Smooth muscle cell (in vitro differentiated cells): ENCODE measurements at regions not wholly inside any gene's neighbourhood (a gene's known extent, or its start where the extent isn't known, plus 50 kb on each side); places are given as distances from the start of the nearest gene placed in this dataset.
"Not testable (repeated sequence)": the region's sequence is repeated elsewhere in the genome, so short reads cannot be mapped to it uniquely, and the experiment has no call there.

ENCODE experiments used
- DNase-seq: peaks from one replicate; lab custom pipeline; 2025; ENCODE audit not compliant: unreplicated experiment; lab: John Stamatoyannopoulos, UW
- H2AFZ ChIP-seq: fragments of 200-600 bp; sonication (generic); 2 replicates; pipeline ENCODE4 v1.6.0; 2016; ENCODE audit warnings: antibody characterized with exemption, low read depth, mild to moderate bottlenecking
- H3F3A ChIP-seq: fragments of 200-600 bp; sonication (generic); 2 replicates; pipeline ENCODE4 v1.6.0; 2017; ENCODE audit warnings: antibody characterized with exemption, low read depth
- H3K27ac ChIP-seq: fragments of 200-600 bp; sonication (generic); 2 replicates; pipeline ENCODE4 v1.5.1; 2016; ENCODE audit warnings: low read depth, mild to moderate bottlenecking
- H3K27me3 ChIP-seq: fragments of 200-600 bp; sonication (generic); 2 replicates; pipeline ENCODE4 v1.6.1; 2016; ENCODE audit warnings: low read depth, mild to moderate bottlenecking
- H3K36me3 ChIP-seq: fragments of 200-600 bp; sonication (generic); 2 replicates; pipeline ENCODE4 v1.5.1; 2016; ENCODE audit warnings: low read depth
- H3K4me1 ChIP-seq: fragments of 200-600 bp; sonication (generic); 2 replicates; pipeline ENCODE4 v1.5.1; 2016; ENCODE audit warnings: low read depth
- H3K4me2 ChIP-seq: fragments of 200-600 bp; sonication (generic); 2 replicates; pipeline ENCODE4 v1.6.0; 2016; ENCODE audit warnings: mild to moderate bottlenecking
- H3K4me3 ChIP-seq: fragments of 200-600 bp; sonication (generic); 2 replicates; pipeline ENCODE4 v1.5.1; 2016; ENCODE audit warnings: mild to moderate bottlenecking
- H3K79me2 ChIP-seq: fragments of 200-600 bp; sonication (generic); 2 replicates; pipeline ENCODE4 v1.6.0; 2016; ENCODE audit warnings: low read depth, mild to moderate bottlenecking
- H3K9ac ChIP-seq: fragments of 200-600 bp; sonication (generic); 2 replicates; pipeline ENCODE4 v1.6.0; 2016; ENCODE audit warnings: low read depth
- H3K9me3 ChIP-seq: fragments of 200-600 bp; sonication (generic); replicated peaks from 2 replicates; pipeline ENCODE4 v1.5.1; 2016; ENCODE audit warnings: low read depth
- H4K20me1 ChIP-seq: fragments of 200-600 bp; sonication (generic); 2 replicates; pipeline ENCODE4 v1.6.0; 2016; ENCODE audit warnings: low read depth
- WGBS: methylation state at CpG from one replicate; pipeline ENCODE4 v1.1.7; 2016; ENCODE audit warnings: low lambda C conversion rate; 5-methylcytosine and 5-hydroxymethylcytosine counted together
- TF ChIP-seq, protein P1 (sequence below): fragments of 200-600 bp; sonication (generic); IDR thresholded peaks from 2 replicates; pipeline ENCODE4 v1.5.1; 2017; ENCODE audit warnings: borderline replicate concordance, mild to moderate bottlenecking, antibody characterized with exemption; ENCODE audit not compliant: insufficient read depth, poor library complexity, severe bottlenecking

DNA sequence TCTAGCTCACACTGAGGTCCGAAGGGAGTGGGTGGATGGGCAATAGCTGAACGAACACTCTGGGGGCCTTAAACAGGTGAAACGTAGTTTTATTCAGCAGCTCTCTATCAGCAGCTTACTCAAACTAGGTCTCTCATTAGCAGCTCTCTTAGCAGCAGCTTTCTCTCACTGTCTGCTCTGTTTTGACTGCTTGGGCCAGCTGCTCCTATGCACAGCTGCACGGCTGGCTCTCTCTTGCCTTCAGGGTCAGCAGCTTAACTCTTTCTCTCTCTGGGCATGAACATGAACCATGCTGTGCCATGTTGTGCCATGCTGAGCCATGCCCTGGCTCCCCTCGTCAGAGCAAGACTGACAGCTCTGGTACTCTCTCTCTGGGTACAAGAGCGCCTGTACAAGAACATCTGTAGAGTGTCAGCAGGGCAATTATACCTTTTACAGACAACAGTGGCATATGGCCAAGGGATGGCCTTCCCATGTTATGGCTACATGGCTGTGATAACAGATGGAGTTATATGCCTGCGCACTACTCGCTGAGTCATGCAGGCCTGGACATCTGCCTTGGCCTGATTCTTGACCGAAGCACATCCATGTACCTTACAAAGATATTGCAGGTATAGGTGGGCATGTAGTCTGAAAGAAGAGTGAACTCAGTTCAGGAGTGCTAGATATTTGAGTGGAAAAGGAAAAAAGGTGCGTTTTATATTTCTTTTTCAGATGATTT is 152.4 kb downstream of the LEPR start:
- no peak overlapping the region for H2AFZ ChIP-seq
- DNase-seq: no peak
- H3K36me3 ChIP-seq: peaks cover 6% of the 10 kb centered on the region
- no peak overlapping the region for H3K4me2 ChIP-seq
- no peak overlapping the region for H3K9ac ChIP-seq
- H3K27me3 ChIP-seq: no peaks in the 10 kb centered on the region
- no peaks in the 10 kb centered on the region for H3K79me2 ChIP-seq
- H3K27ac ChIP-seq: no peak overlapping the region
- H3K4me1 ChIP-seq: no peaks in the 10 kb centered on the region
- no peaks in the 10 kb centered on the region for H3F3A ChIP-seq
- H3K9me3 ChIP-seq: no peaks in the 10 kb centered on the region
- 92% methylated on average over 10 of the region's 10 CpGs for WGBS
- TF ChIP-seq, protein P1, sequence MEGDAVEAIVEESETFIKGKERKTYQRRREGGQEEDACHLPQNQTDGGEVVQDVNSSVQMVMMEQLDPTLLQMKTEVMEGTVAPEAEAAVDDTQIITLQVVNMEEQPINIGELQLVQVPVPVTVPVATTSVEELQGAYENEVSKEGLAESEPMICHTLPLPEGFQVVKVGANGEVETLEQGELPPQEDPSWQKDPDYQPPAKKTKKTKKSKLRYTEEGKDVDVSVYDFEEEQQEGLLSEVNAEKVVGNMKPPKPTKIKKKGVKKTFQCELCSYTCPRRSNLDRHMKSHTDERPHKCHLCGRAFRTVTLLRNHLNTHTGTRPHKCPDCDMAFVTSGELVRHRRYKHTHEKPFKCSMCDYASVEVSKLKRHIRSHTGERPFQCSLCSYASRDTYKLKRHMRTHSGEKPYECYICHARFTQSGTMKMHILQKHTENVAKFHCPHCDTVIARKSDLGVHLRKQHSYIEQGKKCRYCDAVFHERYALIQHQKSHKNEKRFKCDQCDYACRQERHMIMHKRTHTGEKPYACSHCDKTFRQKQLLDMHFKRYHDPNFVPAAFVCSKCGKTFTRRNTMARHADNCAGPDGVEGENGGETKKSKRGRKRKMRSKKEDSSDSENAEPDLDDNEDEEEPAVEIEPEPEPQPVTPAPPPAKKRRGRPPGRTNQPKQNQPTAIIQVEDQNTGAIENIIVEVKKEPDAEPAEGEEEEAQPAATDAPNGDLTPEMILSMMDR: no peak
- no peaks in the 10 kb centered on the region for H4K20me1 ChIP-seq
- H3K4me3 ChIP-seq: no peak overlapping the region

DNA sequence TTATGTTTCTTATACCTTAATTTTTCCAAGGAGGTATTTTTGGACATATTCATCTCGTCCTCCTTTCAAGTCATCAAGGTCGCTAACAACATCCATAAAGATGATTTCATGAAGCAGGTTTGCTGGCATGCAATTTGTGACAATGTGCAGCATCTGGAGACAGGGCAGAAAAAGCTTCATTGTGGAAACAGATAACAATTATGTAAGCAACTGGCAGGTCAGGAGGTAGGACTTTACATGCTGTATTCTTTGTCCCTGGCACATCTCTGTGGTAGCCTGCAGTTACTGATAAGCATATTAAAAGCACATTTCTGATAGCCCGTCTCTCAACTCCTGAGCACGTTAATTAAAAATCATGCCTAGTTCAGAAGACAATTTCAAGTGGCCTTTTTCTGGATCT is 156.8 kb downstream of the LEPR start:
- H3K27me3 ChIP-seq: no peaks in the 10 kb centered on the region
- no peaks in the 10 kb centered on the region for H3K9me3 ChIP-seq
- no peaks in the 10 kb centered on the region for H4K20me1 ChIP-seq
- DNase-seq: no peak
- no peak overlapping the region for H3K27ac ChIP-seq
- no peaks in the 10 kb centered on the region for H3K4me1 ChIP-seq
- no peaks in the 10 kb centered on the region for H3K36me3 ChIP-seq
- no peak overlapping the region for H3K4me2 ChIP-seq
- no peak overlapping the region for H2AFZ ChIP-seq
- H3K79me2 ChIP-seq: no peaks in the 10 kb centered on the region
- no peaks in the 10 kb centered on the region for H3F3A ChIP-seq
- WGBS: 96% methylated on average over 4 of the region's 4 CpGs
- TF ChIP-seq, protein P1: no peak
- H3K4me3 ChIP-seq: no peak overlapping the region
- no peak overlapping the region for H3K9ac ChIP-seq

DNA sequence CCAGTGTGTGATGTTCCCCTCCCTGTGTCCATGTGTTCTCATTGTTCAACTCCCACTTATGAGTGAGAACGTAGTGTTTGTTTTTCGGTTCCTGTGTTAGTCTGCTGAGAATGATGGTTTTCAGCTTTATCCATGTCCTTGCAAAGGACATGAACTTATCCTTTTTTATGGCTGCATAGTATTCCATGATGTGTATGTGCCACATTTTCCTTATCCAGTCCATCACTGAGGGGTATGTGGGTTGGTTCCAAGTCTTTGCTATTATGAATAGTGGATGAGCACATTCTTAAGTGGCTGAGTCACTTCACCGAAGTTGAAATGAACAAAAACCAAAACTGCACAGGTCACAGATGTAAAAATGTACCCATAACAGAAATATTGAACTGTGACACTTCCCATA is 157.5 kb downstream of the LEPR start:
- not testable (repeated sequence) for H3K4me2 ChIP-seq, H3K4me1 ChIP-seq, H3K9me3 ChIP-seq, H3F3A ChIP-seq, H3K27ac ChIP-seq, H3K9ac ChIP-seq, DNase-seq, H2AFZ ChIP-seq, H3K27me3 ChIP-seq, H4K20me1 ChIP-seq, H3K36me3 ChIP-seq, H3K79me2 ChIP-seq, H3K4me3 ChIP-seq
- WGBS: 84% methylated on average over 3 of the region's 3 CpGs

DNA sequence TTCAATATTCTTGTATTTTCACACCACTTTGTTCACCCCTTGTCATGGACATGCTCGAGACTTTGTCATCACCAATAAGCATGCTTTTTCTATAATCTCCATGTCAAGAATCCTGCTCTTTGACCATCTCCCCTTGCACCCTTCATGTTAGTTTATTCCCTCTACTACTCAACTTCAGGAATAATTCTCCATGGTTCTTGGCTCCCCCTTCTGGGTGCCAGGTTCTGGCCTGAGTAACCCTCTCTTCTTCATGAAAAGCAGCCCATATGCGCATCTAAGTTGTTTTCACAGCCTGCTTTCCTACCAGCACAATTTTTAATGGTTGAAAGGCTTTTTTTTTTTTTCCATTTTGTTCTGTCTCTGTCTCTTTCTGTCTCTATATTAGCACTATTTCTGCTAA is 160.7 kb downstream of the LEPR start:
- Histone ChIP-seq H4K20me1 (no peaks in the 10 kb centered on the region), H3K4me3 (no peak overlapping the region), H3K4me1 (no peaks in the 10 kb centered on the region), H3K27ac (no peak overlapping the region), H3K79me2 (no peaks in the 10 kb centered on the region), H2AFZ (no peak overlapping the region), H3K9me3 (no peaks in the 10 kb centered on the region), H3K36me3 (no peaks in the 10 kb centered on the region), H3K9ac (no peak overlapping the region), H3K4me2 (no peak overlapping the region), H3F3A (no peaks in the 10 kb centered on the region), H3K27me3 (no peaks in the 10 kb centered on the region)
- TF ChIP-seq, protein P1: no peak
- WGBS: 61% methylated on average over 2 of the region's 2 CpGs
- DNase-seq: no peak
